ENCODE measurements at regions not wholly inside any gene's neighbourhood (a gene's known extent, or its start where the extent isn't known, plus 50 kb on each side); places are given as distances from the start of the nearest gene placed in this dataset.

DNA sequence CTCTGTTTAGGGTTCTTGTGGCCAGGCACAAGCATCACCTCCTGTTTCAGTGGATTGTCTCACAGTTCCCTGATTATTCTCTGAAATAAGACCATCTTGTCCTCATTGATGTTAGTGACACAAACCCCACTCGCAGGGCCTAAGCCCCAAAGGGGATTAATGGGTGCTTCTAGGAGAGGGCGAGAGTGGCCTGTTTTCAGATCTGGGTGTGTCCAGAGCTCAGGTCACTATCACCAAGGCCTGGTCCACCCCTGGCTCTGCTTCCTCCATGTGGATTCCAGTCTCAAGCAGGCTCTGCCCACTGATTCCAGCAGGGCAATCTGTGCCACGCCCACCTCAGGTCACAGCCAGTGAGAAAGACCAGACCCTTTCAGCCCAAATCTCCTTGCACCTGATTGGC is 361.9 kb downstream of the ADGRD1 start:
- no peaks in the 10 kb centered on the region for H4K20me1 ChIP-seq (replicated peaks in 1 of 2; ENCODE audit: control insufficient read depth in 1 of 2, insufficient read depth in 2 of 2, low read length in 2 of 2)
- H2BK5ac ChIP-seq (ENCODE audit: low read depth, low read length), result no peak overlapping the region
- H3K36me3 ChIP-seq (ENCODE audit: control insufficient read depth in 2 of 4, insufficient read depth in 4 of 4, low read length in 3 of 4), result no peaks in the 10 kb centered on the region; a peak in 1 of 8 replicates
- H2BK120ac ChIP-seq (replicated peaks; ENCODE audit: low read depth, low read length), result no peak overlapping the region
- H4K91ac ChIP-seq (replicated peaks; ENCODE audit: insufficient read length, low read length), result peak overlapping the region; percentile 54
- no peak overlapping the region for H2BK20ac ChIP-seq (ENCODE audit: low read length)
- H3K23me2 ChIP-seq (ENCODE audit: low read depth, low read length), result peaks cover 15% of the 10 kb centered on the region; the same call in 1 of the 2 replicates
- peaks cover 0 to 13% (median 5%) of the 10 kb centered on the region in 4 experiments; a peak in 5 of 7 replicates for H3K4me1 ChIP-seq (replicated peaks in 1 of 4; ENCODE audit: control insufficient read depth in 3 of 4, insufficient read depth in 4 of 4, low read length in 3 of 4)
- no peak for DNase-seq (ENCODE audit: low read depth in 1 of 2, low spot score in 2 of 2)
- peaks cover 4 to 17% of the 10 kb centered on the region in 2 experiments for H3K9me3 ChIP-seq (ENCODE audit: insufficient read depth in 2 of 2, low read depth in 1 of 2, low read length in 1 of 2)
- H3K79me2 ChIP-seq (ENCODE audit: control insufficient read depth in 1 of 2, insufficient read depth in 2 of 2, low read length in 2 of 2), result no peaks in the 10 kb centered on the region
- H3K27ac ChIP-seq (ENCODE audit: low read depth, low read length), result no peak overlapping the region
- no peak overlapping the region for H3K56ac ChIP-seq (replicated peaks; ENCODE audit: insufficient read length, low read depth, low read length)
- no peak overlapping the region for H3K4ac ChIP-seq (replicated peaks; ENCODE audit: insufficient read length, low read depth, low read length)
- no peak overlapping the region for H3K4me3 ChIP-seq (ENCODE audit: extremely low read depth in 1 of 4, insufficient read depth in 2 of 4, low read depth in 3 of 4, low read length in 4 of 4)
- H3K27me3 ChIP-seq (replicated peaks in 1 of 4; ENCODE audit: control insufficient read depth in 3 of 4, extremely low read depth in 1 of 4, insufficient read depth in 3 of 4, low read length in 3 of 4), result no peaks in the 10 kb centered on the region
- no peak overlapping the region for H3K9ac ChIP-seq (replicated peaks in 1 of 4; ENCODE audit: extremely low read depth in 1 of 4, low read depth in 3 of 4, low read length in 3 of 4)
- CTCF ChIA-PET (ENCODE audit: partially characterized antibody), result no interaction called here
- H3K4me2 ChIP-seq (ENCODE audit: insufficient read depth in 1 of 2, low read depth in 2 of 2, low read length in 2 of 2), result no peak overlapping the region
- POLR2A ChIA-PET (ENCODE audit: partially characterized antibody), result no interaction called here
- H2AK5ac ChIP-seq (ENCODE audit: low read depth, low read length), result no peak overlapping the region
- TF ChIP-seq, protein P1, sequence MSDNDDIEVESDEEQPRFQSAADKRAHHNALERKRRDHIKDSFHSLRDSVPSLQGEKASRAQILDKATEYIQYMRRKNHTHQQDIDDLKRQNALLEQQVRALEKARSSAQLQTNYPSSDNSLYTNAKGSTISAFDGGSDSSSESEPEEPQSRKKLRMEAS (IDR thresholded peaks at IDR 0.05), result no peak
- no peak for TF ChIP-seq BCL11A (IDR thresholded peaks at IDR 0.05; ENCODE audit: low read depth in 2 of 2, low read length in 2 of 2)
- TF ChIP-seq, protein P2, sequence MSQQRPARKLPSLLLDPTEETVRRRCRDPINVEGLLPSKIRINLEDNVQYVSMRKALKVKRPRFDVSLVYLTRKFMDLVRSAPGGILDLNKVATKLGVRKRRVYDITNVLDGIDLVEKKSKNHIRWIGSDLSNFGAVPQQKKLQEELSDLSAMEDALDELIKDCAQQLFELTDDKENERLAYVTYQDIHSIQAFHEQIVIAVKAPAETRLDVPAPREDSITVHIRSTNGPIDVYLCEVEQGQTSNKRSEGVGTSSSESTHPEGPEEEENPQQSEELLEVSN (IDR thresholded peaks at IDR 0.05), result no peak
- no peak for TF ChIP-seq GTF2F1 (IDR thresholded peaks at IDR 0.05; ENCODE audit: borderline replicate concordance, low read depth, low read length)
- no peak for TF ChIP-seq KDM4A (IDR thresholded peaks at IDR 0.05; ENCODE audit: low read depth, low read length, severe bottlenecking)
- TF ChIP-seq, protein P3, sequence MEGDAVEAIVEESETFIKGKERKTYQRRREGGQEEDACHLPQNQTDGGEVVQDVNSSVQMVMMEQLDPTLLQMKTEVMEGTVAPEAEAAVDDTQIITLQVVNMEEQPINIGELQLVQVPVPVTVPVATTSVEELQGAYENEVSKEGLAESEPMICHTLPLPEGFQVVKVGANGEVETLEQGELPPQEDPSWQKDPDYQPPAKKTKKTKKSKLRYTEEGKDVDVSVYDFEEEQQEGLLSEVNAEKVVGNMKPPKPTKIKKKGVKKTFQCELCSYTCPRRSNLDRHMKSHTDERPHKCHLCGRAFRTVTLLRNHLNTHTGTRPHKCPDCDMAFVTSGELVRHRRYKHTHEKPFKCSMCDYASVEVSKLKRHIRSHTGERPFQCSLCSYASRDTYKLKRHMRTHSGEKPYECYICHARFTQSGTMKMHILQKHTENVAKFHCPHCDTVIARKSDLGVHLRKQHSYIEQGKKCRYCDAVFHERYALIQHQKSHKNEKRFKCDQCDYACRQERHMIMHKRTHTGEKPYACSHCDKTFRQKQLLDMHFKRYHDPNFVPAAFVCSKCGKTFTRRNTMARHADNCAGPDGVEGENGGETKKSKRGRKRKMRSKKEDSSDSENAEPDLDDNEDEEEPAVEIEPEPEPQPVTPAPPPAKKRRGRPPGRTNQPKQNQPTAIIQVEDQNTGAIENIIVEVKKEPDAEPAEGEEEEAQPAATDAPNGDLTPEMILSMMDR (IDR thresholded peaks at IDR 0.05; ENCODE audit: control extremely low read depth in 1 of 3, insufficient read depth in 1 of 3, low read depth in 1 of 3, low read length in 3 of 3), result peak in 2 of 3 experiments; percentile 36 to 37; a peak in 3 of 4 replicates
- TF ChIP-seq RAD21 (IDR thresholded peaks at IDR 0.05 in 1 of 2, conservative IDR thresholded peaks at IDR 0.05 in 1 of 2; ENCODE audit: low read depth in 2 of 2, low read length in 2 of 2), result peak; percentile 53 to 68
- no peak for TF ChIP-seq NANOG (IDR thresholded peaks at IDR 0.05; ENCODE audit: insufficient read depth, low read depth, low read length, poor library complexity, severe bottlenecking)
- H2BK12ac ChIP-seq (ENCODE audit: low read depth, low read length), result peak overlapping the region; percentile 31; the same call in 1 of the 2 replicates
- no peak for FAIRE-seq
- no peak overlapping the region for H3K23ac ChIP-seq (ENCODE audit: insufficient read length)
- no peak overlapping the region for H3K14ac ChIP-seq (ENCODE audit: insufficient read length)
- no peak overlapping the region for H3K18ac ChIP-seq (ENCODE audit: extremely low read depth, low read length)
- no peaks in the 10 kb centered on the region for H3K79me1 ChIP-seq (ENCODE audit: low read depth, low read length)
- 0 out of 2 replicates have a peak overlapping the region, but pooled peaks have one; percentile 31 for H2BK15ac ChIP-seq (ENCODE audit: low read length)
- H2AFZ ChIP-seq (ENCODE audit: low read length), result no peak overlapping the region
- H4K5ac ChIP-seq (ENCODE audit: insufficient read length, low read depth, low read length), result no peak overlapping the region
- 83% methylated on average over 3 of the region's 3 CpGs; no CpG with 5 or more reads in 1 of the 2 experiments for WGBS, 2 experiments (ENCODE audit: extremely low coverage in 1 of 2, insufficient coverage in 1 of 2, insufficient read length in 1 of 2, insufficient replicate concordance in 2 of 2, low coverage in 1 of 2, low lambda C conversion rate in 2 of 2, missing lambda C conversion rate in 1 of 2)
- no peak overlapping the region for H4K8ac ChIP-seq (ENCODE audit: extremely low read depth, insufficient read depth, low read length)

All from H1 (cell line).